Subcutaneous abdominal adipose tissue (tissue), 5 donors: ENCODE measurements at regions not wholly inside any gene's neighbourhood (a gene's known extent, or its start where the extent isn't known, plus 50 kb on each side); places are given as distances from the start of the nearest gene placed in this dataset.
"Not testable (repeated sequence)": the region's sequence is repeated elsewhere in the genome, so short reads cannot be mapped to it uniquely, and the experiment has no call there.

Experiments used
- H3K27ac ChIP-seq: one replicate; pipeline ENCODE4 v1.7.0; 2013; ENCODE audit warnings: low read depth, mild to moderate bottlenecking, inconsistent platforms, low read length, moderate library complexity
- H3K27me3 ChIP-seq, 5 donors: one replicate each; pipeline ENCODE4 v1.7.0; 2013; ENCODE audit warnings: low read length in 5 of 5, inconsistent platforms in 1 of 5; ENCODE audit not compliant: control insufficient read depth in 5 of 5, insufficient read depth in 4 of 5
- H3K36me3 ChIP-seq, 5 donors: one replicate each; pipeline ENCODE4 v1.7.0; 2013; ENCODE audit warnings: low read length in 5 of 5; ENCODE audit not compliant: control insufficient read depth in 5 of 5, insufficient read depth in 5 of 5
- H3K4me1 ChIP-seq, 5 donors: one replicate each; pipeline ENCODE4 v1.7.0; 2013; ENCODE audit warnings: low read length in 5 of 5, mild to moderate bottlenecking in 3 of 5, moderate library complexity in 1 of 5; ENCODE audit not compliant: control insufficient read depth in 5 of 5, insufficient read depth in 5 of 5
- H3K4me3 ChIP-seq, 5 donors: one replicate each; pipeline ENCODE4 v1.7.0; 2013; ENCODE audit warnings: low read length in 5 of 5, low read depth in 1 of 5
- H3K9ac ChIP-seq, 5 donors: one replicate each; pipeline ENCODE4 v1.7.0; 2013; ENCODE audit warnings: low read length in 5 of 5, mild to moderate bottlenecking in 4 of 5, moderate library complexity in 3 of 5
- H3K9me3 ChIP-seq, 5 donors: one replicate each; pipeline ENCODE4 v1.7.0; 2013; ENCODE audit warnings: low read length in 5 of 5; ENCODE audit not compliant: control insufficient read depth in 5 of 5
- donor health status: healthy.
- donor health status: healthy.
- donor health status: healthy.
- donor health status: healthy.
- donor health status: healthy.

GRCh38 chr4:95779447-95779846 is 60.4 kb upstream of the PDHA2 start:
- Histone ChIP-seq H3K27ac (no peak overlapping the region), H3K9ac (no peak overlapping the region), H3K4me1 (no peaks in the 10 kb centered on the region), H3K36me3 (no peaks in the 10 kb centered on the region), H3K4me3 (no peak overlapping the region), H3K27me3 (no peaks in the 10 kb centered on the region), H3K9me3 (peaks cover 0 to 2% (median 0%) of the 10 kb centered on the region in 5 donors)

GRCh38 chr4:95778666-95779065 is 61.2 kb upstream of the PDHA2 start:
- H3K4me3 ChIP-seq = no peak overlapping the region
- no peak overlapping the region for H3K9ac ChIP-seq

GRCh38 chr4:95770605-95771004 is 69.3 kb upstream of the PDHA2 start:
- not testable (repeated sequence) for H3K27me3 ChIP-seq, H3K36me3 ChIP-seq, H3K4me3 ChIP-seq, H3K27ac ChIP-seq, H3K9ac ChIP-seq, H3K9me3 ChIP-seq, H3K4me1 ChIP-seq

More at GRCh38 chr4:95778666-95779065, 61.2 kb upstream of the PDHA2 start:
- no peaks in the 10 kb centered on the region for H3K4me1 ChIP-seq
- H3K36me3 ChIP-seq = no peaks in the 10 kb centered on the region
- H3K27me3 ChIP-seq = no peaks in the 10 kb centered on the region
- peaks cover 0 to 2% (median 0%) of the 10 kb centered on the region in 5 donors for H3K9me3 ChIP-seq
- no peak overlapping the region for H3K27ac ChIP-seq

GRCh38 chr4:95764961-95765360 is 74.9 kb upstream of the PDHA2 start:
- H3K36me3 ChIP-seq = no peaks in the 10 kb centered on the region
- no peak overlapping the region for H3K27ac ChIP-seq
- H3K27me3 ChIP-seq = no peaks in the 10 kb centered on the region
- H3K9ac ChIP-seq = no peak overlapping the region
- H3K4me1 ChIP-seq = no peaks in the 10 kb centered on the region
- no peaks in the 10 kb centered on the region for H3K9me3 ChIP-seq
- no peak overlapping the region for H3K4me3 ChIP-seq

GRCh38 chr4:95761871-95762270 is 78.0 kb upstream of the PDHA2 start:
- Histone ChIP-seq H3K4me1 (peaks cover 0 to 6% (median 0%) of the 10 kb centered on the region in 5 donors), H3K9ac (no peak overlapping the region), H3K27ac (no peak overlapping the region), H3K4me3 (no peak overlapping the region), H3K27me3 (no peaks in the 10 kb centered on the region), H3K36me3 (no peaks in the 10 kb centered on the region), H3K9me3 (no peaks in the 10 kb centered on the region)

- Histone ChIP-seq H3K27ac (no peak overlapping the region), H3K9ac (no peak overlapping the region), H3K9me3 (no peaks in the 10 kb centered on the region), H3K4me3 (no peak overlapping the region), H3K27me3 (no peaks in the 10 kb centered on the region), H3K36me3 (no peaks in the 10 kb centered on the region), H3K4me1 (peaks cover 0 to 6% (median 0%) of the 10 kb centered on the region in 5 donors)
Observed at GRCh38 chr4:95761426-95761825, 78.5 kb upstream of the PDHA2 start.

GRCh38 chr4:95760646-95761045 is 79.2 kb upstream of the PDHA2 start:
- H3K27ac ChIP-seq, H3K36me3 ChIP-seq, H3K9me3 ChIP-seq, H3K9ac ChIP-seq, H3K27me3 ChIP-seq, H3K4me1 ChIP-seq, H3K4me3 ChIP-seq: not testable (repeated sequence)

- Histone ChIP-seq H3K9me3 (no peaks in the 10 kb centered on the region), H3K4me1 (peaks cover 0 to 6% (median 0%) of the 10 kb centered on the region in 5 donors), H3K27me3 (no peaks in the 10 kb centered on the region), H3K27ac (no peak overlapping the region), H3K9ac (no peak overlapping the region), H3K4me3 (no peak overlapping the region), H3K36me3 (no peaks in the 10 kb centered on the region)
Observed at GRCh38 chr4:95758001-95758400, 81.9 kb upstream of the PDHA2 start.

- H3K4me1 ChIP-seq = peaks cover 0 to 6% (median 0%) of the 10 kb centered on the region in 5 donors
- H3K4me3 ChIP-seq = no peak overlapping the region
- H3K27me3 ChIP-seq = no peaks in the 10 kb centered on the region
- H3K9me3 ChIP-seq = no peaks in the 10 kb centered on the region
- no peaks in the 10 kb centered on the region for H3K36me3 ChIP-seq
- no peak overlapping the region for H3K9ac ChIP-seq
- H3K27ac ChIP-seq = no peak overlapping the region
Observed at GRCh38 chr4:95754667-95755066, 85.2 kb upstream of the PDHA2 start.

- Histone ChIP-seq H3K27me3 (no peaks in the 10 kb centered on the region), H3K36me3 (no peaks in the 10 kb centered on the region), H3K9me3 (peaks cover 0 to 6% (median under 1%) of the 10 kb centered on the region in 5 donors), H3K9ac (no peak overlapping the region), H3K27ac (no peak overlapping the region), H3K4me1 (no peaks in the 10 kb centered on the region), H3K4me3 (no peak overlapping the region)
Observed at GRCh38 chr4:95749204-95749603, 90.7 kb upstream of the PDHA2 start.

GRCh38 chr4:95742872-95743271 is 97.0 kb upstream of the PDHA2 start:
- Histone ChIP-seq H3K9ac (no peak overlapping the region), H3K27ac (no peak overlapping the region)

More at GRCh38 chr4:95742872-95743271, 97.0 kb upstream of the PDHA2 start:
- H3K36me3 ChIP-seq = no peaks in the 10 kb centered on the region
- H3K4me3 ChIP-seq = no peak overlapping the region
- no peaks in the 10 kb centered on the region for H3K27me3 ChIP-seq
- no peaks in the 10 kb centered on the region for H3K4me1 ChIP-seq
- H3K9me3 ChIP-seq = peaks cover 0 to 9% (median 3%) of the 10 kb centered on the region in 5 donors
